ENCODE measurements at regions not wholly inside any gene's neighbourhood (a gene's known extent, or its start where the extent isn't known, plus 50 kb on each side); places are given as distances from the start of the nearest gene placed in this dataset.
"Not testable (repeated sequence)": the region's sequence is repeated elsewhere in the genome, so short reads cannot be mapped to it uniquely, and the experiment has no call there.

GRCh38 chr6:79808921-79809320, 138.4 kb downstream of the ELOVL4 start:
- H3K4me3 Mint-ChIP-seq, result no peak overlapping the region
- Histone ChIP-seq H3K79me2 (ENCODE audit: insufficient read depth, low read length) (no peaks in the 10 kb centered on the region), H3K36me3 (replicated peaks in 1 of 2; ENCODE audit: control insufficient read depth in 1 of 2, insufficient read depth in 2 of 2, low read length in 2 of 2) (no peaks in the 10 kb centered on the region), H3K9ac (ENCODE audit: insufficient read depth, low read length, poor library complexity, severe bottlenecking) (no peak overlapping the region), H3K27me3 (ENCODE audit: control insufficient read depth in 2 of 2, insufficient read depth in 2 of 2, low read length in 2 of 2) (no peaks in the 10 kb centered on the region), H2AFZ (ENCODE audit: insufficient read depth, low read depth, low read length, poor library complexity, severe bottlenecking) (no peak overlapping the region), H4K20me1 (ENCODE audit: insufficient read depth, low read length) (no peaks in the 10 kb centered on the region), H3K4me2 (replicated peaks; ENCODE audit: extremely low read depth, low read length, poor library complexity, severe bottlenecking) (no peak overlapping the region), H3K9me3 (replicated peaks in 1 of 2; ENCODE audit: control insufficient read depth in 1 of 2, insufficient read depth in 1 of 2, low read length in 2 of 2) (peaks cover 8 to 9% of the 10 kb centered on the region in 2 donors), H3K4me1 (ENCODE audit: control insufficient read depth in 1 of 2, insufficient read depth in 2 of 2, low read length in 2 of 2) (no peaks in the 10 kb centered on the region), H3K27ac (ENCODE audit: low read depth in 1 of 2, low read length in 2 of 2) (no peak overlapping the region), H3K4me3 (replicated peaks in 1 of 3; ENCODE audit: low read depth in 2 of 3, low read length in 3 of 3) (no peak overlapping the region)
- H3K27me3 Mint-ChIP-seq (ENCODE audit: low read depth in 3 of 3), result peaks cover 2 to 8% (median 5%) of the 10 kb centered on the region in 3 donors
- intact Hi-C loops (cut with micrococcal nuclease), result no loop called here
- no peak for DNase-seq
- no peaks in the 10 kb centered on the region for H3K4me1 Mint-ChIP-seq
- peaks cover 2 to 12% (median 7%) of the 10 kb centered on the region in 7 donors for H3K9me3 Mint-ChIP-seq
- H3K36me3 Mint-ChIP-seq, result no peaks in the 10 kb centered on the region
- no peak overlapping the region for H3K27ac Mint-ChIP-seq
- no peak for TF ChIP-seq CTCF (IDR thresholded peaks at IDR 0.05)
- WGBS (ENCODE audit: insufficient coverage), result no CpG with 5 or more reads among the region's 2 CpGs

- H4K20me1 ChIP-seq (ENCODE audit: insufficient read depth, low read length); H3K27me3 ChIP-seq (ENCODE audit: control insufficient read depth in 2 of 2, insufficient read depth in 2 of 2, low read length in 2 of 2); H3K9me3 ChIP-seq (replicated peaks in 1 of 2; ENCODE audit: control insufficient read depth in 1 of 2, insufficient read depth in 1 of 2, low read length in 2 of 2); H2AFZ ChIP-seq (ENCODE audit: insufficient read depth, low read depth, low read length, poor library complexity, severe bottlenecking); H3K79me2 ChIP-seq (ENCODE audit: insufficient read depth, low read length); H3K27ac ChIP-seq (ENCODE audit: low read depth in 1 of 2, low read length in 2 of 2); intact Hi-C loops (cut with micrococcal nuclease); H3K9ac ChIP-seq (ENCODE audit: insufficient read depth, low read length, poor library complexity, severe bottlenecking); H3K27me3 Mint-ChIP-seq (ENCODE audit: low read depth in 3 of 3); H3K4me3 ChIP-seq (replicated peaks in 1 of 3; ENCODE audit: low read depth in 2 of 3, low read length in 3 of 3); H3K36me3 ChIP-seq (replicated peaks in 1 of 2; ENCODE audit: control insufficient read depth in 1 of 2, insufficient read depth in 2 of 2, low read length in 2 of 2); H3K4me2 ChIP-seq (replicated peaks; ENCODE audit: extremely low read depth, low read length, poor library complexity, severe bottlenecking); H3K4me3 Mint-ChIP-seq; H3K36me3 Mint-ChIP-seq; H3K27ac Mint-ChIP-seq; DNase-seq: not testable (repeated sequence)
- peaks cover 17 to 19% of the 10 kb centered on the region in 2 donors for H3K4me1 ChIP-seq (ENCODE audit: control insufficient read depth in 1 of 2, insufficient read depth in 2 of 2, low read length in 2 of 2)
- 97% methylated on average over 5 of the region's 5 CpGs for WGBS (ENCODE audit: insufficient coverage)
- peaks cover 18% of the 10 kb centered on the region for H3K4me1 Mint-ChIP-seq
- peaks cover 2 to 12% (median 7%) of the 10 kb centered on the region in 7 donors for H3K9me3 Mint-ChIP-seq
These were observed 140.7 kb downstream of the ELOVL4 start for GRCh38 chr6:79806661-79807060.

All from CD14-positive monocyte (primary cell).